Kidney (tissue), 13 donors: ENCODE measurements at regions not wholly inside any gene's neighbourhood (a gene's known extent, or its start where the extent isn't known, plus 50 kb on each side); places are given as distances from the start of the nearest gene placed in this dataset.

Source experiments
- DNase-seq, 5 donors: peaks; one replicate each; pipeline ENCODE4 v3.0.0-alpha.2; 2013 to 2020
- FAIRE-seq: peaks from 2 replicates; lab custom pipeline; 2012; peaks lifted over from hg19 to GRCh38; lab: Jason Lieb, UNC
- H3K27ac ChIP-seq, 2 donors: one replicate each; pipeline ENCODE4 v1.7.0; 2013; ENCODE audit warnings: low read depth in 2 of 2, low read length in 2 of 2, inconsistent platforms in 1 of 2
- H3K27me3 ChIP-seq: one replicate; pipeline ENCODE4 v1.7.1; 2013; ENCODE audit warnings: low read length, inconsistent platforms; ENCODE audit not compliant: control insufficient read depth, insufficient read depth
- H3K36me3 ChIP-seq, 3 donors: one replicate each; pipeline versions ENCODE4 v1.7.0 to v1.7.1; 2013; ENCODE audit warnings: low read length in 3 of 3, control low read depth in 1 of 3, inconsistent platforms in 1 of 3; ENCODE audit not compliant: insufficient read depth in 3 of 3, control insufficient read depth in 2 of 3
- H3K4me1 ChIP-seq, 3 donors: one replicate each; pipeline versions ENCODE4 v1.7.0 to v1.7.1; 2013; ENCODE audit warnings: low read length in 3 of 3, inconsistent platforms in 1 of 3, low read depth in 1 of 3; ENCODE audit not compliant: control insufficient read depth in 2 of 3, insufficient read depth in 2 of 3
- H3K4me3 ChIP-seq, 3 donors: one replicate each; pipeline versions ENCODE4 v1.7.0 to v1.8.1; 2013; ENCODE audit warnings: low read length in 3 of 3, control low read depth in 1 of 3, inconsistent platforms in 1 of 3
- H3K9ac ChIP-seq, 3 donors: one replicate each; pipeline versions ENCODE4 v1.7.0 to v1.7.1; 2013; ENCODE audit warnings: low read length in 3 of 3, control low read depth in 1 of 3, inconsistent platforms in 1 of 3
- H3K9me3 ChIP-seq, 3 donors: one replicate each; pipeline versions ENCODE4 v1.7.0 to v1.7.1; 2013; ENCODE audit warnings: low read length in 3 of 3, control low read depth in 1 of 3, inconsistent platforms in 1 of 3; ENCODE audit not compliant: control insufficient read depth in 2 of 3, insufficient read depth in 1 of 3
- CTCF ChIP-seq: IDR thresholded peaks from 3 replicates; pipeline ENCODE4 v1.5.1; 2012; ENCODE audit warnings: mild to moderate bottlenecking, moderate library complexity, borderline replicate concordance; ENCODE audit not compliant: insufficient read depth; ENCODE audit errors: extremely low read depth
- intact Hi-C: fragments of 100-400 bp; cut with DNase I; formaldehyde crosslinking; loops from one replicate; pipeline ENCODE4 v1.11.1; 2022
- donor health status: control.
- donor health status: control.
- donor health status: control.
- donor health status: control.
- donor health status: control.
- donor health status: DM: yes; HTN: yes; CAD: no.
- donor health status: Normal renal cell carcinoma (clear cell type).

GRCh38 chr16:9578459-9578858 lies 487.0 kb downstream of the HAPSTR1 start:
- Histone ChIP-seq H3K27me3 (no peaks in the 10 kb centered on the region), H3K36me3 (no peaks in the 10 kb centered on the region), H3K27ac (no peak overlapping the region), H3K9ac (no peak overlapping the region), H3K4me3 (no peak overlapping the region), H3K4me1 (no peaks in the 10 kb centered on the region), H3K9me3 (no peaks in the 10 kb centered on the region)
- intact Hi-C loops, result no loop called here
- FAIRE-seq (no peak), DNase-seq (no peak)
- TF ChIP-seq CTCF, result no peak

- DNase-seq (no peak), FAIRE-seq (no peak)
- H3K9me3 ChIP-seq, result no peaks in the 10 kb centered on the region
- H3K27ac ChIP-seq, result no peak overlapping the region
- TF ChIP-seq CTCF, result no peak
- no peaks in the 10 kb centered on the region for H3K36me3 ChIP-seq
- no peak overlapping the region for H3K9ac ChIP-seq
- no peaks in the 10 kb centered on the region for H3K27me3 ChIP-seq
- no peak overlapping the region for H3K4me3 ChIP-seq
- no peaks in the 10 kb centered on the region for H3K4me1 ChIP-seq
- intact Hi-C loops, result no loop called here
Observed at GRCh38 chr16:9580025-9580424, 488.6 kb downstream of the HAPSTR1 start.

- Histone ChIP-seq H3K9ac (no peak overlapping the region), H3K27me3 (no peaks in the 10 kb centered on the region), H3K36me3 (no peaks in the 10 kb centered on the region), H3K27ac (no peak overlapping the region), H3K4me3 (no peak overlapping the region), H3K4me1 (no peaks in the 10 kb centered on the region), H3K9me3 (no peaks in the 10 kb centered on the region)
- intact Hi-C loops, result no loop called here
- no peak for TF ChIP-seq CTCF
- FAIRE-seq (no peak), DNase-seq (no peak)
Observed at GRCh38 chr16:9593440-9593839, 502.0 kb downstream of the HAPSTR1 start.

GRCh38 chr16:9594047-9594446 lies 502.6 kb downstream of the HAPSTR1 start:
- Histone ChIP-seq H3K9ac (no peak overlapping the region), H3K27me3 (no peaks in the 10 kb centered on the region), H3K36me3 (no peaks in the 10 kb centered on the region), H3K9me3 (no peaks in the 10 kb centered on the region), H3K27ac (no peak overlapping the region), H3K4me3 (no peak overlapping the region), H3K4me1 (no peaks in the 10 kb centered on the region)
- no peak for TF ChIP-seq CTCF
- DNase-seq (no peak), FAIRE-seq (no peak)
- intact Hi-C loops, result no loop called here
